HEK293 (cell line): ENCODE measurements at regions not wholly inside any gene's neighbourhood (a gene's known extent, or its start where the extent isn't known, plus 50 kb on each side); places are given as distances from the start of the nearest gene placed in this dataset.

Experiments
- CTCF ChIA-PET: fragments of 350-600 bp; formaldehyde crosslinking; extraction: SDS; loops from one replicate; lab custom pipeline; 2021; ENCODE audit warnings: antibody characterized with exemption; lab: Yijun Ruan, JAX
- POLR2A ChIA-PET: fragments of 300-600 bp; formaldehyde crosslinking; extraction: SDS; loops from one replicate; lab custom pipeline; 2020; ENCODE audit warnings: antibody characterized with exemption, inconsistent platforms; lab: Yijun Ruan, JAX
- H3K27ac ChIP-seq: fragments of 200-500 bp; sonication (Bioruptor generic); 2 replicates; pipeline ENCODE4 v1.5.1; 2014; ENCODE audit warnings: low read depth, low read length, control low read depth, inconsistent platforms; ENCODE audit errors: extremely low read depth
- H3K36me3 ChIP-seq, 2 experiments: fragments of 200-500 bp in 1 of 2; sonication (Bioruptor generic) in 1 of 2; 1 replicate in 1 of 2; 2 replicates in 1 of 2; pipeline ENCODE4 v1.5.1; 2014 to 2017; ENCODE audit warnings: inconsistent platforms in 2 of 2, low read length in 2 of 2; ENCODE audit not compliant: control insufficient read depth in 2 of 2, insufficient read depth in 1 of 2
- H3K4me1 ChIP-seq: fragments of 200-500 bp; sonication (Bioruptor generic); 2 replicates; pipeline ENCODE4 v1.5.1; 2014; ENCODE audit warnings: mild to moderate bottlenecking, low read length, inconsistent platforms; ENCODE audit not compliant: control insufficient read depth, insufficient read depth
- H3K4me3 ChIP-seq: 2 replicates; pipeline ENCODE4 v1.5.1; 2011; ENCODE audit warnings: low read depth, mild to moderate bottlenecking, control low read depth, low read length, moderate library complexity
- H3K9me3 ChIP-seq: fragments of 200-500 bp; sonication (Bioruptor generic); 2 replicates; pipeline ENCODE4 v1.5.1; 2014; ENCODE audit warnings: low read depth, low read length, inconsistent platforms; ENCODE audit not compliant: control insufficient read depth, insufficient read depth
- GLI4 ChIP-seq: fragments of 450-650 bp; formaldehyde crosslinking; IDR thresholded peaks from 2 replicates; pipeline ENCODE4 v1.5.1; 2016; ENCODE audit warnings: missing biosample characterization, missing genetic modification characterization
- GLIS2 ChIP-seq: fragments of 450-650 bp; formaldehyde crosslinking; IDR thresholded peaks from 2 replicates; pipeline ENCODE4 v1.5.1; 2016; ENCODE audit warnings: missing biosample characterization, missing genetic modification characterization
- KLF16 ChIP-seq: fragments of 450-650 bp; formaldehyde crosslinking; IDR thresholded peaks from 2 replicates; pipeline ENCODE4 v1.5.1; 2017; ENCODE audit warnings: missing biosample characterization, missing genetic modification characterization
- KLF17 ChIP-seq: fragments of 450-650 bp; formaldehyde crosslinking; IDR thresholded peaks from 2 replicates; pipeline ENCODE4 v1.5.1; 2016; ENCODE audit warnings: missing biosample characterization, missing genetic modification characterization
- MZF1 ChIP-seq: fragments of 450-650 bp; formaldehyde crosslinking; IDR thresholded peaks from 2 replicates; pipeline ENCODE4 v1.5.1; 2017; ENCODE audit warnings: missing biosample characterization, missing genetic modification characterization, borderline replicate concordance
- PRDM1 ChIP-seq: fragments of 450-650 bp; formaldehyde crosslinking; IDR thresholded peaks from 2 replicates; pipeline ENCODE4; 2016; ENCODE audit warnings: missing biosample characterization, missing genetic modification characterization
- REST ChIP-seq: fragments of 450-650 bp; formaldehyde crosslinking; IDR thresholded peaks from 2 replicates; pipeline ENCODE4 v1.5.1; 2016; ENCODE audit warnings: missing biosample characterization, missing genetic modification characterization
- SCRT2 ChIP-seq: fragments of 450-650 bp; formaldehyde crosslinking; IDR thresholded peaks from 2 replicates; pipeline ENCODE4 v1.5.1; 2016; ENCODE audit warnings: missing biosample characterization, missing genetic modification characterization
- WT1 ChIP-seq: fragments of 450-650 bp; formaldehyde crosslinking; IDR thresholded peaks from 2 replicates; pipeline ENCODE4 v1.5.1; 2016; ENCODE audit warnings: missing biosample characterization, missing genetic modification characterization
- ZBTB1 ChIP-seq: fragments of 450-650 bp; formaldehyde crosslinking; IDR thresholded peaks from 2 replicates; pipeline ENCODE4 v1.5.1; 2016; ENCODE audit warnings: missing biosample characterization, missing genetic modification characterization
- ZFP37 ChIP-seq: fragments of 450-650 bp; formaldehyde crosslinking; IDR thresholded peaks from 2 replicates; pipeline ENCODE4 v1.5.1; 2016; ENCODE audit warnings: missing biosample characterization, missing genetic modification characterization
- ZFP41 ChIP-seq: fragments of 450-650 bp; formaldehyde crosslinking; IDR thresholded peaks from 2 replicates; pipeline ENCODE4 v1.5.1; 2016; ENCODE audit warnings: missing biosample characterization, missing genetic modification characterization, borderline replicate concordance
- ZNF16 ChIP-seq: fragments of 450-650 bp; formaldehyde crosslinking; IDR thresholded peaks from 2 replicates; pipeline ENCODE4 v1.5.1; 2016; ENCODE audit warnings: low read depth, missing biosample characterization, missing genetic modification characterization
- ZNF311 ChIP-seq: fragments of 450-650 bp; formaldehyde crosslinking; IDR thresholded peaks from 2 replicates; pipeline ENCODE4 v1.5.1; 2017; ENCODE audit warnings: missing biosample characterization, missing genetic modification characterization, borderline replicate concordance
- ZNF416 ChIP-seq: fragments of 450-650 bp; formaldehyde crosslinking; IDR thresholded peaks from 2 replicates; pipeline ENCODE4 v1.5.1; 2016; ENCODE audit warnings: missing biosample characterization, missing genetic modification characterization
- ZNF48 ChIP-seq: fragments of 450-650 bp; formaldehyde crosslinking; IDR thresholded peaks from 2 replicates; pipeline ENCODE4 v1.5.1; 2016; ENCODE audit warnings: missing biosample characterization, missing genetic modification characterization
- ZNF521 ChIP-seq: fragments of 450-650 bp; formaldehyde crosslinking; IDR thresholded peaks from 2 replicates; pipeline ENCODE4 v1.5.1; 2017; ENCODE audit warnings: missing biosample characterization, mild to moderate bottlenecking, missing genetic modification characterization
- ZNF549 ChIP-seq: fragments of 450-650 bp; IDR thresholded peaks from 2 replicates; pipeline ENCODE4 v1.5.1; 2018; ENCODE audit warnings: missing biosample characterization, missing genetic modification characterization, mild to moderate bottlenecking, inconsistent platforms, moderate library complexity
- ZNF585B ChIP-seq: fragments of 450-650 bp; formaldehyde crosslinking; IDR thresholded peaks from 2 replicates; pipeline ENCODE4 v1.5.1; 2016; ENCODE audit warnings: missing biosample characterization, missing genetic modification characterization
- ZNF658 ChIP-seq: fragments of 450-650 bp; formaldehyde crosslinking; IDR thresholded peaks from 2 replicates; pipeline ENCODE4; 2016; ENCODE audit warnings: missing biosample characterization, missing genetic modification characterization
- ZNF747 ChIP-seq: fragments of 450-650 bp; formaldehyde crosslinking; IDR thresholded peaks from 2 replicates; pipeline ENCODE4 v1.5.1; 2016; ENCODE audit warnings: missing biosample characterization, missing genetic modification characterization
- ZNF76 ChIP-seq: fragments of 450-650 bp; formaldehyde crosslinking; IDR thresholded peaks from 2 replicates; pipeline ENCODE4; 2016; ENCODE audit warnings: low read depth, missing biosample characterization, missing genetic modification characterization, borderline replicate concordance
- ZSCAN16 ChIP-seq: fragments of 450-650 bp; formaldehyde crosslinking; IDR thresholded peaks from 2 replicates; pipeline ENCODE4 v1.5.1; 2016; ENCODE audit warnings: missing biosample characterization, missing genetic modification characterization
- TF ChIP-seq, protein P1 (sequence below): fragments of 450-650 bp; formaldehyde crosslinking; IDR thresholded peaks from 2 replicates; pipeline ENCODE4 v1.5.1; 2016; ENCODE audit warnings: missing biosample characterization, missing genetic modification characterization
- TF ChIP-seq, protein P2 (sequence below): sonication (generic); formaldehyde crosslinking; IDR thresholded peaks from 2 replicates; pipeline ENCODE4 v1.8.1; 2022; ENCODE audit warnings: mild to moderate bottlenecking, moderate library complexity, missing genetic modification reagents
- TF ChIP-seq, protein P3 (sequence below): IDR thresholded peaks from 2 replicates; pipeline ENCODE4 v1.6.1; 2011; ENCODE audit warnings: mild to moderate bottlenecking, low read depth, low read length, borderline replicate concordance
- TF ChIP-seq, protein P4 (sequence below): fragments of 450-650 bp; IDR thresholded peaks from 2 replicates; pipeline ENCODE4 v1.5.1; 2018; ENCODE audit warnings: missing biosample characterization, missing genetic modification characterization

DNA sequence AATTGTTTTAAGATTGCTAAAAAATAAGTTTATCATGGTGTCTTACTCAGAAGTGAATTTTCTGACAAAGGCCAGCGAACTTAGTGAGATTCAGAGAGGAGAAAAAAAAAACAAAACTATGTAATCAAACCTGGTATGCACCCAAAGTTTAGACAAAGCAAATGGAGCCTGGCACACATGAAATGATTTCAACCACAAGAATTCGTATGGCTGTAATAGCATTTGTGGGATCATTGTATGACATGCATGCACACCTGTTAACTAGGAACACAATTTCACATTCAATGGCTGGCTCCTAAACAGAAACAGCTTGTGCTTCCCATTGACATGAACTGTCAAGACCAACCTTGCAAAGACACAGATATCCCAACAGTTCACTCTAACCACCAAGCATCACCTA, 94.6 kb downstream of the ZIC4 start:
- H3K4me3 ChIP-seq = no peak overlapping the region
- H3K9me3 ChIP-seq = no peaks in the 10 kb centered on the region
- CTCF ChIA-PET = no interaction called here
- TF ChIP-seq GLIS2 (tag by site-specific recombination) = no peak
- TF ChIP-seq KLF16 = no peak
- no peak for TF ChIP-seq ZNF48
- TF ChIP-seq, protein P1, sequence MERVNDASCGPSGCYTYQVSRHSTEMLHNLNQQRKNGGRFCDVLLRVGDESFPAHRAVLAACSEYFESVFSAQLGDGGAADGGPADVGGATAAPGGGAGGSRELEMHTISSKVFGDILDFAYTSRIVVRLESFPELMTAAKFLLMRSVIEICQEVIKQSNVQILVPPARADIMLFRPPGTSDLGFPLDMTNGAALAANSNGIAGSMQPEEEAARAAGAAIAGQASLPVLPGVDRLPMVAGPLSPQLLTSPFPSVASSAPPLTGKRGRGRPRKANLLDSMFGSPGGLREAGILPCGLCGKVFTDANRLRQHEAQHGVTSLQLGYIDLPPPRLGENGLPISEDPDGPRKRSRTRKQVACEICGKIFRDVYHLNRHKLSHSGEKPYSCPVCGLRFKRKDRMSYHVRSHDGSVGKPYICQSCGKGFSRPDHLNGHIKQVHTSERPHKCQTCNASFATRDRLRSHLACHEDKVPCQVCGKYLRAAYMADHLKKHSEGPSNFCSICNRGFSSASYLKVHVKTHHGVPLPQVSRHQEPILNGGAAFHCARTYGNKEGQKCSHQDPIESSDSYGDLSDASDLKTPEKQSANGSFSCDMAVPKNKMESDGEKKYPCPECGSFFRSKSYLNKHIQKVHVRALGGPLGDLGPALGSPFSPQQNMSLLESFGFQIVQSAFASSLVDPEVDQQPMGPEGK (tag by site-specific recombination) = no peak
- no peak for TF ChIP-seq SCRT2
- TF ChIP-seq, protein P2, sequence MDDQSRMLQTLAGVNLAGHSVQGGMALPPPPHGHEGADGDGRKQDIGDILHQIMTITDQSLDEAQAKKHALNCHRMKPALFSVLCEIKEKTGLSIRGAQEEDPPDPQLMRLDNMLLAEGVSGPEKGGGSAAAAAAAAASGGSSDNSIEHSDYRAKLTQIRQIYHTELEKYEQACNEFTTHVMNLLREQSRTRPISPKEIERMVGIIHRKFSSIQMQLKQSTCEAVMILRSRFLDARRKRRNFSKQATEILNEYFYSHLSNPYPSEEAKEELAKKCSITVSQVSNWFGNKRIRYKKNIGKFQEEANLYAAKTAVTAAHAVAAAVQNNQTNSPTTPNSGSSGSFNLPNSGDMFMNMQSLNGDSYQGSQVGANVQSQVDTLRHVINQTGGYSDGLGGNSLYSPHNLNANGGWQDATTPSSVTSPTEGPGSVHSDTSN (CRISPR knock-in tag) = no peak
- TF ChIP-seq MZF1 = no peak
- TF ChIP-seq REST (tag by site-specific recombination) = no peak
- TF ChIP-seq ZNF747 (tag by site-specific recombination) = no peak
- TF ChIP-seq ZNF585B (tag by site-specific recombination) = no peak
- no peak for TF ChIP-seq PRDM1 (tag by site-specific recombination)
- no peak for TF ChIP-seq ZNF76
- no peak for TF ChIP-seq ZNF16 (tag by site-specific recombination)
- TF ChIP-seq ZSCAN16 (tag by site-specific recombination) = no peak
- TF ChIP-seq KLF17 (tag by site-specific recombination) = no peak
- no peak for TF ChIP-seq ZNF311 (tag by site-specific recombination)
- no peaks in the 10 kb centered on the region for H3K36me3 ChIP-seq
- no peaks in the 10 kb centered on the region for H3K4me1 ChIP-seq
- POLR2A ChIA-PET = no interaction called here
- H3K27ac ChIP-seq = no peak overlapping the region

- Histone ChIP-seq H3K36me3 (no peaks in the 10 kb centered on the region), H3K9me3 (no peaks in the 10 kb centered on the region), H3K27ac (no peak overlapping the region), H3K4me3 (no peak overlapping the region), H3K4me1 (no peaks in the 10 kb centered on the region)
- POLR2A ChIA-PET = no interaction called here
- CTCF ChIA-PET = no interaction called here
- TF ChIP-seq ZNF549 (tag by site-specific recombination) = no peak
- no peak for TF ChIP-seq GLI4 (tag by site-specific recombination)
- no peak for TF ChIP-seq ZBTB1 (tag by site-specific recombination)
- TF ChIP-seq WT1 (tag by site-specific recombination) = no peak
- TF ChIP-seq, protein P3, sequence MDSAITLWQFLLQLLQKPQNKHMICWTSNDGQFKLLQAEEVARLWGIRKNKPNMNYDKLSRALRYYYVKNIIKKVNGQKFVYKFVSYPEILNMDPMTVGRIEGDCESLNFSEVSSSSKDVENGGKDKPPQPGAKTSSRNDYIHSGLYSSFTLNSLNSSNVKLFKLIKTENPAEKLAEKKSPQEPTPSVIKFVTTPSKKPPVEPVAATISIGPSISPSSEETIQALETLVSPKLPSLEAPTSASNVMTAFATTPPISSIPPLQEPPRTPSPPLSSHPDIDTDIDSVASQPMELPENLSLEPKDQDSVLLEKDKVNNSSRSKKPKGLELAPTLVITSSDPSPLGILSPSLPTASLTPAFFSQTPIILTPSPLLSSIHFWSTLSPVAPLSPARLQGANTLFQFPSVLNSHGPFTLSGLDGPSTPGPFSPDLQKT = no peak
- TF ChIP-seq ZNF416 (tag by site-specific recombination) = no peak
- TF ChIP-seq ZFP37 (tag by site-specific recombination) = no peak
- no peak for TF ChIP-seq ZFP41
- TF ChIP-seq ZNF48 = no peak
- TF ChIP-seq, protein P4, sequence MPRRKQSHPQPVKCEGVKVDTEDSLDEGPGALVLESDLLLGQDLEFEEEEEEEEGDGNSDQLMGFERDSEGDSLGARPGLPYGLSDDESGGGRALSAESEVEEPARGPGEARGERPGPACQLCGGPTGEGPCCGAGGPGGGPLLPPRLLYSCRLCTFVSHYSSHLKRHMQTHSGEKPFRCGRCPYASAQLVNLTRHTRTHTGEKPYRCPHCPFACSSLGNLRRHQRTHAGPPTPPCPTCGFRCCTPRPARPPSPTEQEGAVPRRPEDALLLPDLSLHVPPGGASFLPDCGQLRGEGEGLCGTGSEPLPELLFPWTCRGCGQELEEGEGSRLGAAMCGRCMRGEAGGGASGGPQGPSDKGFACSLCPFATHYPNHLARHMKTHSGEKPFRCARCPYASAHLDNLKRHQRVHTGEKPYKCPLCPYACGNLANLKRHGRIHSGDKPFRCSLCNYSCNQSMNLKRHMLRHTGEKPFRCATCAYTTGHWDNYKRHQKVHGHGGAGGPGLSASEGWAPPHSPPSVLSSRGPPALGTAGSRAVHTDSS (tag by site-specific recombination) = no peak
- TF ChIP-seq ZNF658 = no peak
- TF ChIP-seq ZNF521 (tag by site-specific recombination) = no peak
Observed at GRCh38 chr3:147305533-147306250, 100.7 kb downstream of the ZIC4 start.
